H1 (cell line): ENCODE measurements at regions not wholly inside any gene's neighbourhood (a gene's known extent, or its start where the extent isn't known, plus 50 kb on each side); places are given as distances from the start of the nearest gene placed in this dataset.

ENCODE experiments used
- CTCF ChIA-PET: fragments of 300-600 bp; sonication (Branson Sonifier 250); formaldehyde crosslinking; loops from one replicate; lab custom pipeline; 2021; ENCODE audit not compliant: partially characterized antibody; lab: Charles Lee
- POLR2A ChIA-PET: fragments of 300-600 bp; sonication (Branson Sonifier 250); formaldehyde crosslinking; loops from one replicate; lab custom pipeline; 2021; ENCODE audit warnings: inconsistent platforms; ENCODE audit not compliant: partially characterized antibody; lab: Charles Lee
- DNase-seq, 2 experiments: peaks; one replicate each; pipeline versions ENCODE4 v3.0.0 to v3.0.0-alpha.2; 2010 to 2022; ENCODE audit warnings: low spot score in 2 of 2, low read depth in 1 of 2, mixed read lengths in 1 of 2
- FAIRE-seq: peaks from 2 replicates; lab custom pipeline; 2011; peaks lifted over from hg19 to GRCh38; lab: Jason Lieb, UNC
- H2AFZ ChIP-seq: 2 replicates; pipeline ENCODE4 v1.8.1; 2012; ENCODE audit warnings: low read length, inconsistent platforms
- H2AK5ac ChIP-seq: 2 replicates; pipeline ENCODE4 v1.6.1; 2013; ENCODE audit warnings: low read depth, low read length
- H2BK120ac ChIP-seq: replicated peaks from 2 replicates; pipeline ENCODE3; 2013; ENCODE audit warnings: low read depth, low read length, inconsistent platforms
- H2BK12ac ChIP-seq: 2 replicates; pipeline ENCODE4 v1.6.1; 2013; ENCODE audit warnings: low read depth, low read length
- H2BK15ac ChIP-seq: 2 replicates; pipeline ENCODE4 v1.6.1; 2013; ENCODE audit warnings: low read length
- H2BK20ac ChIP-seq: 2 replicates; pipeline ENCODE4 v1.6.1; 2013; ENCODE audit warnings: low read length
- H2BK5ac ChIP-seq: 2 replicates; pipeline ENCODE4 v1.6.1; 2013; ENCODE audit warnings: low read depth, low read length
- H3K14ac ChIP-seq: 2 replicates; pipeline ENCODE4 v1.6.1; 2013; ENCODE audit warnings: inconsistent platforms; ENCODE audit not compliant: insufficient read length
- H3K18ac ChIP-seq: 2 replicates; pipeline ENCODE4 v1.6.1; 2013; ENCODE audit warnings: low read length; ENCODE audit errors: extremely low read depth
- H3K23ac ChIP-seq: 2 replicates; pipeline ENCODE4 v1.6.1; 2013; ENCODE audit warnings: inconsistent platforms; ENCODE audit not compliant: insufficient read length
- H3K23me2 ChIP-seq: 2 replicates; pipeline ENCODE4 v1.6.1; 2013; ENCODE audit warnings: low read depth, low read length
- H3K27ac ChIP-seq: 2 replicates; pipeline ENCODE4 v1.6.1; 2011; ENCODE audit warnings: low read depth, low read length, inconsistent platforms
- H3K27me3 ChIP-seq, 4 experiments: replicated peaks in 1 of 4; 1 replicate in 1 of 4; 2 replicates in 3 of 4; pipeline versions ENCODE4 v1.6.1 to v1.8.1; 2011 to 2013; ENCODE audit warnings: low read length in 3 of 4, mild to moderate bottlenecking in 3 of 4, inconsistent platforms in 2 of 4, mixed read lengths in 2 of 4, moderate library complexity in 1 of 4; ENCODE audit not compliant: control insufficient read depth in 3 of 4, insufficient read depth in 3 of 4; ENCODE audit errors: extremely low read depth in 1 of 4
- H3K36me3 ChIP-seq, 4 experiments: 2 replicates each; pipeline versions ENCODE4 v1.6.1 to v1.8.1; 2011 to 2013; ENCODE audit warnings: mild to moderate bottlenecking in 4 of 4, low read length in 3 of 4, moderate library complexity in 2 of 4, control low read depth in 1 of 4, inconsistent platforms in 1 of 4; ENCODE audit not compliant: insufficient read depth in 4 of 4, control insufficient read depth in 2 of 4
- H3K4ac ChIP-seq: replicated peaks from 2 replicates; pipeline ENCODE3; 2013; ENCODE audit warnings: low read length, low read depth, mixed read lengths, inconsistent platforms; ENCODE audit not compliant: insufficient read length
- H3K4me1 ChIP-seq, 4 experiments: replicated peaks in 1 of 4; 1 replicate in 1 of 4; 2 replicates in 3 of 4; pipeline versions ENCODE4 v1.6.1 to v1.8.1; 2011 to 2013; ENCODE audit warnings: low read length in 3 of 4, inconsistent platforms in 2 of 4, mixed read lengths in 1 of 4; ENCODE audit not compliant: insufficient read depth in 4 of 4, control insufficient read depth in 3 of 4
- H3K4me2 ChIP-seq, 2 experiments: 2 replicates each; pipeline versions ENCODE4 v1.6.1 to v1.8.1; 2011 to 2013; ENCODE audit warnings: low read depth in 2 of 2, low read length in 2 of 2, control low read depth in 1 of 2, inconsistent platforms in 1 of 2, mild to moderate bottlenecking in 1 of 2; ENCODE audit not compliant: insufficient read depth in 1 of 2
- H3K4me3 ChIP-seq, 4 experiments: fragments of 200-600, 300-600 bp in 1 of 4; sonication (generic), shearing (Covaris generic), sonication (Bioruptor Twin) in 1 of 4; 2 replicates each; pipeline versions ENCODE4 v1.5.1 to v1.8.1; 2011 to 2016; ENCODE audit warnings: low read length in 4 of 4, low read depth in 3 of 4, control low read depth in 2 of 4, inconsistent platforms in 2 of 4, mild to moderate bottlenecking in 2 of 4, mixed read lengths in 1 of 4, moderate library complexity in 1 of 4; ENCODE audit not compliant: insufficient read depth in 2 of 4; ENCODE audit errors: extremely low read depth in 1 of 4
- H3K56ac ChIP-seq: replicated peaks from 2 replicates; pipeline ENCODE3; 2013; ENCODE audit warnings: low read depth, mild to moderate bottlenecking, mixed read lengths, low read length, inconsistent platforms; ENCODE audit not compliant: insufficient read length
- H3K79me1 ChIP-seq: 2 replicates; pipeline ENCODE4 v1.6.1; 2013; ENCODE audit warnings: low read depth, low read length, control low read depth
- H3K79me2 ChIP-seq, 2 experiments: 2 replicates each; pipeline versions ENCODE4 v1.6.1 to v1.8.1; 2012 to 2013; ENCODE audit warnings: low read length in 2 of 2, mild to moderate bottlenecking in 2 of 2, inconsistent platforms in 1 of 2; ENCODE audit not compliant: insufficient read depth in 2 of 2, control insufficient read depth in 1 of 2
- H3K9ac ChIP-seq, 4 experiments: replicated peaks in 1 of 4; 1 replicate in 1 of 4; 2 replicates in 3 of 4; pipeline versions ENCODE4 v1.6.1 to v1.8.1; 2011 to 2013; ENCODE audit warnings: low read depth in 3 of 4, low read length in 3 of 4, control low read depth in 2 of 4, mild to moderate bottlenecking in 2 of 4, moderate library complexity in 2 of 4, inconsistent platforms in 1 of 4; ENCODE audit errors: extremely low read depth in 1 of 4
- H3K9me3 ChIP-seq, 2 experiments: 2 replicates each; pipeline versions ENCODE4 v1.6.1 to v1.8.1; 2012 to 2013; ENCODE audit warnings: mild to moderate bottlenecking in 2 of 2, moderate library complexity in 2 of 2, control low read depth in 1 of 2, inconsistent platforms in 1 of 2, low read depth in 1 of 2, low read length in 1 of 2, mixed read lengths in 1 of 2; ENCODE audit not compliant: insufficient read depth in 2 of 2
- H4K20me1 ChIP-seq, 2 experiments: replicated peaks in 1 of 2; 2 replicates each; pipeline versions ENCODE3 to v1.8.1; 2011 to 2013; ENCODE audit warnings: inconsistent platforms in 2 of 2, low read length in 2 of 2, mild to moderate bottlenecking in 1 of 2; ENCODE audit not compliant: insufficient read depth in 2 of 2, control insufficient read depth in 1 of 2
- H4K5ac ChIP-seq: 2 replicates; pipeline ENCODE4 v1.6.1; 2013; ENCODE audit warnings: low read length, low read depth, mixed read lengths, inconsistent platforms; ENCODE audit not compliant: insufficient read length
- H4K8ac ChIP-seq: 2 replicates; pipeline ENCODE4 v1.8.0; 2013; ENCODE audit warnings: mild to moderate bottlenecking, moderate library complexity, low read length, inconsistent platforms; ENCODE audit not compliant: insufficient read depth; ENCODE audit errors: extremely low read depth
- H4K91ac ChIP-seq: replicated peaks from 2 replicates; pipeline ENCODE3; 2013; ENCODE audit warnings: low read length, mixed read lengths, inconsistent platforms; ENCODE audit not compliant: insufficient read length
- BACH1 ChIP-seq: IDR thresholded peaks from 2 replicates; pipeline ENCODE4 v1.6.1; 2012; ENCODE audit warnings: low read length, improper control_type of control experiment
- BCL11A ChIP-seq, 2 experiments: IDR thresholded peaks; one replicate each; pipeline ENCODE4 v1.6.1; 2011; ENCODE audit warnings: low read depth in 2 of 2, low read length in 2 of 2, mild to moderate bottlenecking in 2 of 2
- CEBPB ChIP-seq: IDR thresholded peaks from 2 replicates; pipeline ENCODE4 v1.6.1; 2012; ENCODE audit warnings: low read depth, low read length
- CHD2 ChIP-seq: IDR thresholded peaks from 2 replicates; pipeline ENCODE4 v1.6.1; 2012; ENCODE audit warnings: low read length, improper control_type of control experiment
- EZH2 ChIP-seq: fragments of 200-600 bp; sonication (generic); IDR thresholded peaks from 2 replicates; pipeline ENCODE4 v1.7.1; 2012; ENCODE audit warnings: low read depth, mild to moderate bottlenecking, moderate library complexity, low read length, inconsistent platforms; ENCODE audit not compliant: severe bottlenecking
- KDM4A ChIP-seq: IDR thresholded peaks from one replicate; pipeline ENCODE4 v1.7.1; 2012; ENCODE audit warnings: low read depth, mild to moderate bottlenecking, moderate library complexity, low read length, inconsistent platforms; ENCODE audit not compliant: severe bottlenecking
- KDM5A ChIP-seq: fragments of 200-600 bp; IDR thresholded peaks from 2 replicates; pipeline ENCODE4 v1.7.1; 2012; ENCODE audit warnings: mild to moderate bottlenecking, low read length, inconsistent platforms, mixed read lengths
- MAFK ChIP-seq: IDR thresholded peaks from 2 replicates; pipeline ENCODE4 v1.6.1; 2012; ENCODE audit warnings: low read depth, mild to moderate bottlenecking, improper control_type of control experiment, low read length
- RAD21 ChIP-seq, 2 experiments: IDR thresholded peaks in 1 of 2; conservative IDR thresholded peaks in 1 of 2; 2 replicates each; pipeline ENCODE4 v1.6.1; 2011; ENCODE audit warnings: low read depth in 2 of 2, low read length in 2 of 2, improper control_type of control experiment in 1 of 2, inconsistent platforms in 1 of 2, mild to moderate bottlenecking in 1 of 2, moderate library complexity in 1 of 2
- RFX5 ChIP-seq: IDR thresholded peaks from 2 replicates; pipeline ENCODE4 v1.6.1; 2011; ENCODE audit warnings: low read depth, low read length, improper control_type of control experiment, borderline replicate concordance
- RXRA ChIP-seq: IDR thresholded peaks from 2 replicates; pipeline ENCODE4 v1.6.1; 2011; ENCODE audit warnings: low read depth, mild to moderate bottlenecking, low read length, moderate library complexity; ENCODE audit not compliant: insufficient read depth
- SIRT6 ChIP-seq: IDR thresholded peaks from one replicate; pipeline ENCODE4 v1.7.1; 2012; ENCODE audit warnings: low read length, inconsistent platforms
- SRF ChIP-seq: IDR thresholded peaks from 2 replicates; pipeline ENCODE4 v1.6.1; 2011; ENCODE audit warnings: mild to moderate bottlenecking, low read depth, low read length, moderate library complexity
- SUZ12 ChIP-seq: fragments of 200-600 bp; sonication (generic); IDR thresholded peaks from 2 replicates; pipeline ENCODE4 v1.6.1; 2012; ENCODE audit warnings: mild to moderate bottlenecking, inconsistent platforms, low read length, moderate library complexity, mixed read lengths
- TEAD4 ChIP-seq: IDR thresholded peaks from 2 replicates; pipeline ENCODE4 v1.6.1; 2012; ENCODE audit warnings: low read depth, low read length, inconsistent platforms, mixed read lengths
- YY1 ChIP-seq: IDR thresholded peaks from 2 replicates; pipeline ENCODE4 v1.6.1; 2011; ENCODE audit warnings: low read depth, mild to moderate bottlenecking, low read length
- TF ChIP-seq, protein P1 (sequence below): IDR thresholded peaks from 2 replicates; pipeline ENCODE4 v1.6.1; 2012; ENCODE audit warnings: inconsistent platforms

DNA sequence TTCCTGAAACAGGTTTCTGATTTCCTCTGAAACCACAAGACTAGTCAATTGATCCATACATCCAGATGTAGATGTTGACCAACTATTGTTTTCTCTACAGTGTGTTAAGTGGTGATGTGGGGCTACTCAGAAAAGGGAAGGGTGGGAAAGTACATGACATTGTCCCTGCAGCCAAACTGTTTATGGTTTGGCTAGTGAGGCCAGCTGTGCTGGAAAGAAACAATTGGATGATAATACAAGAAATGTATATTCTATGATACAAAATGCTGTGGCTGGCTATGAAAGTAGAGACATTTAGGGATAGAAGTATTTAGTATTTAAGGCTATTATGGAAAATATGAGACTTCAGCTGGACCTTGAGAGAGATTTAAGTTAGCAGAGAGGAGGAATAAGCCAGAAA, 244.5 kb downstream of the ADGRL2 start:
- no peaks in the 10 kb centered on the region for H3K79me2 ChIP-seq
- no peak overlapping the region for H2BK15ac ChIP-seq
- H3K23me2 ChIP-seq = no peaks in the 10 kb centered on the region
- H2BK120ac ChIP-seq = no peak overlapping the region
- no peak for DNase-seq
- H2AFZ ChIP-seq = no peak overlapping the region
- no peaks in the 10 kb centered on the region for H3K27me3 ChIP-seq
- H3K4ac ChIP-seq = no peak overlapping the region
- H3K36me3 ChIP-seq = no peaks in the 10 kb centered on the region
- no peak overlapping the region for H2BK12ac ChIP-seq
- no peak overlapping the region for H3K27ac ChIP-seq
- no peak overlapping the region for H3K4me3 ChIP-seq
- POLR2A ChIA-PET = no interaction called here
- H4K91ac ChIP-seq = no peak overlapping the region
- H3K23ac ChIP-seq = no peak overlapping the region
- no peak overlapping the region for H3K14ac ChIP-seq
- H4K5ac ChIP-seq = no peak overlapping the region
- H3K9ac ChIP-seq = no peak overlapping the region
- H2BK20ac ChIP-seq = no peak overlapping the region
- CTCF ChIA-PET = no interaction called here
- no peak overlapping the region for H2BK5ac ChIP-seq
- no peaks in the 10 kb centered on the region for H4K20me1 ChIP-seq
- no peaks in the 10 kb centered on the region for H3K9me3 ChIP-seq
- no peak overlapping the region for H3K4me2 ChIP-seq
- H3K56ac ChIP-seq = no peak overlapping the region
- no peak overlapping the region for H2AK5ac ChIP-seq
- H3K79me1 ChIP-seq = no peaks in the 10 kb centered on the region
- no peaks in the 10 kb centered on the region for H3K4me1 ChIP-seq
- H3K18ac ChIP-seq = no peak overlapping the region
- no peak overlapping the region for H4K8ac ChIP-seq
- no peak for FAIRE-seq
- no peak for TF ChIP-seq MAFK
- no peak for TF ChIP-seq SIRT6
- TF ChIP-seq, protein P1, sequence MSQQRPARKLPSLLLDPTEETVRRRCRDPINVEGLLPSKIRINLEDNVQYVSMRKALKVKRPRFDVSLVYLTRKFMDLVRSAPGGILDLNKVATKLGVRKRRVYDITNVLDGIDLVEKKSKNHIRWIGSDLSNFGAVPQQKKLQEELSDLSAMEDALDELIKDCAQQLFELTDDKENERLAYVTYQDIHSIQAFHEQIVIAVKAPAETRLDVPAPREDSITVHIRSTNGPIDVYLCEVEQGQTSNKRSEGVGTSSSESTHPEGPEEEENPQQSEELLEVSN = no peak
- no peak for TF ChIP-seq SUZ12
- no peak for TF ChIP-seq RFX5
- TF ChIP-seq EZH2 = no peak
- TF ChIP-seq YY1 = no peak
- TF ChIP-seq KDM4A = no peak
- no peak for TF ChIP-seq SRF
- TF ChIP-seq RXRA = no peak
- no peak for TF ChIP-seq CEBPB
- no peak for TF ChIP-seq BCL11A (IDR thresholded peaks at IDR 0.05; ENCODE audit: low read depth in 2 of 2, low read length in 2 of 2)
- TF ChIP-seq KDM5A = no peak
- no peak for TF ChIP-seq BACH1
- TF ChIP-seq TEAD4 = no peak
- TF ChIP-seq CHD2 = no peak
- TF ChIP-seq RAD21 (IDR thresholded peaks at IDR 0.05 in 1 of 2, conservative IDR thresholded peaks at IDR 0.05 in 1 of 2; ENCODE audit: low read depth in 2 of 2, low read length in 2 of 2) = no peak
